HG02943 (cell line): ENCODE measurements at regions not wholly inside any gene's neighbourhood (a gene's known extent, or its start where the extent isn't known, plus 50 kb on each side); places are given as distances from the start of the nearest gene placed in this dataset.

Experiments used
- ATAC-seq: cut with Tn5 transposase; IDR thresholded peaks from one replicate; pipeline ENCODE4 v1.9.1; 2021; ENCODE audit warnings: mild to moderate bottlenecking, low read depth, moderate library complexity; ENCODE audit not compliant: unreplicated experiment

DNA sequence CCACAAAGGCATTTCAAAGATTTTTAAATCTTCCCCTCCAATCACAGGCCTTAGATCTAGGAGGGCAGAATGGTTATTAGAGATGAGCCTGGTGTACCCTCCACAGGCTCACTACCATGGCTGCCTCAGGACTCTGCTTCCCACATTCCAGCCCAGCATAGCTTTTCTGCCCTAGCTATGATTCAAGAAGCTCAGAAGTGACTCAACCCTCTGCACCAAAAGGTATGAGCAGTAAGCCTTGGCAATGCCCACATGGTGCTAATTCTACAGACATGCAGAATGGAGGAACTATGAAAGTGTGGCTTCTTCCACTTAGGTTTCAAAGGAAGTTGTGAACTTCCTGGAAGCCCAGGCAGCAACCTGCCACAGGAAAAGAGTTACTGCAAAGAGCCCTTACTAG, 786.2 kb downstream of the SLITRK6 start:
- ATAC-seq: no peak

DNA sequence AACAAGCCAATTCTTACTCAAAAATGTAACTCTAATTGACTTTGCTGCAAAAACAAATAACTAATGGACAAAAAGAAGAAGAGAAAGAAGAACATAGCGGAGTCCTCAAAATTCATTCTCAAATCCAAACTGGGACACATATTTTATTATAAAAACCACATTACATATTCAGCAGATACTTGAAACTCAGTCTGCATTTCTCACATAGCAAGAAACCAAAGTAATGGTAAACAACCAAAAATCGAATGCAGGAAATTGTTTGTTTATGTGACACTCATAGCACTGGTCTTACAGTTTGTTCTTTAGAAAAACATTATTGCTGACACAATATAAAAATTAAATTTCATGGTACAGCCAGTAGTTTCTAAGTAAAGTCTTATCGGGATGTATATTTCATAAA, 789.8 kb downstream of the SLITRK6 start:
- ATAC-seq: no peak

DNA sequence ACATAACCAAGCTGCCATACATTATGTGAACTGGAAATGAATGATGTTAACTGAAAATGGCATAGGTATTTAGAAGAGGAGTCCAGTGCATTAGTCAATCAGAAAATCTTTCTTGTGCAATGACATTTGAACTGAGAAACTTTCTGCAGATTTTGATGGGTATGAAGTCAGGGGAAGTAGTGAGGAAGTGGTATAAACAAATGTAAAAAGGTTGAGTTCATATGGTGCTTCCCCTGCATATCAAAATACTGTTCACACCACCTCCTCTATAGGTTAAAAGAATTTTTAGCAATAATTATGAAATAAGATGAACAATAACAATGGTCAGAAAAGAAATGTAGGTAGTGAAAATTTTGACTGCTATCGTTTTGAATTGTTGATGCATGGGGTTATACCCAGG, 800.0 kb downstream of the SLITRK6 start:
- no peak for ATAC-seq

- no peak for ATAC-seq
Observed at GRCh38 chr13:84998681-84999080, 800.5 kb downstream of the SLITRK6 start.

GRCh38 chr13:84997858-84998257, 801.4 kb downstream of the SLITRK6 start:
- ATAC-seq: no peak

DNA sequence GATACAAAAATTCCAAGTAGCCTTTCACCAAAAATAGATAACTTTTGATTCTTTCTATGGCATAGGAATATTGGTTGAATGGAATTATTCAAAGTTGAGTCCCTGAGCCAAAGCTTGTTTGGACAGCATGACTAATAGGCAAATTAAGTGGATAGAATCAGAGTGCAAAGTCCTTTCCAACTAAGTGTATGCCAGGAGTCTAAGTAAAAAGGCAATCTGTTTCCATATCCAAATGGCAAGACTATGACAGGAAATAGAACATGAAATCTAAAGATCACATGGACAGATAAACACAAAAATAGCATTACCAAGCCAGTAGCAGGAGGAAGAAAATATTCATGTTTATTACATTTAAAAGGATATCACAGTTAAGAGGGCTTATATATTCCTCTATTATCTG, 804.6 kb downstream of the SLITRK6 start:
- ATAC-seq: no peak

DNA sequence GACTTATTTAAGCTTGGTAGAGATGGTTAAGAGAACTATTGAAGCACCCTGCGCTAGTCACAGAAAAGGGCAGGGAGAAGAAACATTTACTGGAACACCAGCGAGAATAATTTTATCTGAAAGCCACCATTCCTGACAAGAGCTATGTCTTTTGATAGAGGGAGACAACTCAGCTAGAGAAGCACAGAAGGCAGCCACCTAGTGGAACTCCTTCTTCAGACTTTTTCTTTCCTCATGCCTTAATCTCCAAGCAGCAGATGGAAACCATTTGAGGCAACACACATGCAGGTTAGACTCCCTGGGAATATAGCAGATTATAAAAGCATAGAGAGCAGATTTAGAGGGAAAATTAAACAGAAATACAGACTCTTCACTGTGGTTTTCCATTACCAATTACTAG, 813.4 kb downstream of the SLITRK6 start:
- ATAC-seq: no peak

DNA sequence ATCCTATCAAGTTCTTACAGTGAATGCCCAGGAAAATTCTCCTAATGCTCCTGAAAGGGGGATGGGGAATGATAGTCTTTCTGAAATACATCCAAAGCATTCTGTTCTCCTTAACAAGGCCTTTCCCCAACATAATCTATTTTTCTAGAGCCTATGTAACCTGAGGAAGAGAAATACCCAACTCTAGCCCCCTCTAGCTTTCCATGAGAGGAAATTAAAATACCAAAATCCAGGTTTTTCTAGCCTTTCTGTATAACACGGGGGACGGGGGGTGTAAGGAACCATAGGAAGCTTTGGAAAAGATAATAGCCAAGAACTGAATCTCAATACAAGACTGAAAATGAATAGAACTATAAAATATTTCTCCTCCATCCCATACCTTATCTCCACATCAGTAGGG, 815.9 kb downstream of the SLITRK6 start:
- ATAC-seq: no peak

- ATAC-seq: no peak
Observed at GRCh38 chr13:84980571-84980970, 818.6 kb downstream of the SLITRK6 start.

DNA sequence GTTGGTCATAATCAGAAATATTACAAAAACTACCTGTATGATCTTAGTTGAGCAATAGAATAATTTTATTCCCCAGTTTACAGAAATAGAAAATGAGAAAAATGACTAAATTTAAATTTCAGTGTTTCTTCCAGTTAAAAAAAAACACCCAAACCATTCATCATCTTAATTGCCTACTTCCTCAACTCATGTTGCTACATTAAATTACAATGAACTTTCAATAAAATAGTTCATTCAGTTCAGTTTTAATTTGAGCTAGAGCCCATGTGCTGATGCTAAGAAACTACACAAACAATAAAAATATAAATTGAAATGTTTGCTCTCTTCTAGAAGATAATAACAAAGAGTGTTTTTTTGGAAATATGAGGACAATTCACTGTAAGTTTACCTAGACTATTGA, 820.4 kb downstream of the SLITRK6 start:
- ATAC-seq: no peak

DNA sequence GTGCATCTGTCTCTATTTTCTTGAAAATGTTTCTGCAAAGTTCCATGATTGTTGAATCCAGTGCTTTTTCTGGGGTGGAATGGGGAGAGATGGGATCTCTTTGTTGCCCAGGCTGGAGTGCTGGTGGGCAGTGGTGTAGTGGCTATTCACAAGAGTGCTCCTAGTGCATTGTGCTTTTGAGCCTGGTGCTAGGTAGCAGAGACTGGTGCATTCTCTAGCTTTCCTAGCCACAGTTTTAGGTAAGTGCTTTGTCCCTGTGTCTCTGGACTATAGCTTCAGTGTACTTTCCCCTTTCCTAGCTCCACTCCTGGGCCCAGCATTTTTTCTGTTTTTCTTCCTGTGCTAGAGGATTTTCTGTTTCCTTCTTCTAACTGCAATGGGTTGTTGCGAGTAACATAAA, 825.6 kb downstream of the SLITRK6 start:
- ATAC-seq: no peak

DNA sequence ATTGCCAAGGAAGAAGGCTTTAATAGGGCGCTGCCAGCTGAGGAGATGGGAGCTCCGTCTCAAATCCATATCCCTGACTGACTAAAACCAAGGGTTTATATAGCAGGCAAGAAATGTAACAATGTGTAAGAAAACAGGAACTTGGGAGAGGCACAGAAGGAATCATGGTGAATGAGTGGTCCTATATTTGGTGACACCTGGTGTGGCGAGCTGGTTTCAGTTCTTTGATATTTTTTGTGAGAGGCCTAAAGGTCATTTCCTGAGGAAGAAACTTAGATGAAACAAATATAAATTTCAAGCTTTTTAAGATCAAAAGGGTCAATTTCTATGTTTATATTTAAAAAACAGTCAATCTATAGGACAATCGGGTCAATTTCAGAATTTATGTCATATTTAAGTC, 826.3 kb downstream of the SLITRK6 start:
- no peak for ATAC-seq

DNA sequence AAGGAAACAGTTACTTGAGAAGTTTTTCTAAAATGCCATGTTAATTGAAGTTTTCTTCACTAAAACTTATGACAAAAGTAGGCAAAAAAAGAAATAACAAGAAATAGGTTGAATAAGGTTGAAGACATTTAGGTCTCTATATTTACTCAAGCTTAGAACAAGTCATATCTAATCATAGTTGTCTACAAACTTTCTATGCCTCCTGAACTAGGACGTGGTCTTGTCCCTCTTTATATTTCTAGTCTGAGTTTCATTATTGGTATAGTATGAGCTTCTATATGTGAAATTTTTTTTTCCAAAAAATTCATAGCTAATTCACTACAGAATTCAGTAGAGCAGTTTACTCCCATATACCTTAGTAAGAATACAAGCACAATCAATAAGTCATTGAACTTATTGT, 836.4 kb downstream of the SLITRK6 start:
- no peak for ATAC-seq

GRCh38 chr13:84962141-84962750, 837.0 kb downstream of the SLITRK6 start:
- ATAC-seq: no peak

DNA sequence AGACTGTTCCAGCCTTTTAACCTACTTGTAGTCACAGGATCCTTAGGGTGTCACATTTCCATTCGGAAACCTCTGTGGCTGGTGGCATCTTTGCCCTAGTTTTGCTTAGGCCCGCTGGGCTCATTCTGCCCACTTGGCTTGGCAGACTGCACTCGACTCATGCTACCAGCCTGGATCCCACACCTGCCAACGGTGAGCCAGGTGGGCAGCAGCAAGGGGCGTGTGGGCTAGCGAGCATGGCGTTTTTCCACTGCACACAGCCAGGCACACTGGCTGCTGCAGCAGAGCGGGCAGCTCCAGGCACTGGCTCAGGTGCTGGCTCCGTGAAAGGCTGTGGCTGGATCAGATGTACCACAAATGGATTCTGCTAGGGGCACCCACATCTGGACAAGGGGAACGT, 838.2 kb downstream of the SLITRK6 start:
- ATAC-seq: no peak

GRCh38 chr13:84959818-84960217, 839.4 kb downstream of the SLITRK6 start:
- no peak for ATAC-seq

DNA sequence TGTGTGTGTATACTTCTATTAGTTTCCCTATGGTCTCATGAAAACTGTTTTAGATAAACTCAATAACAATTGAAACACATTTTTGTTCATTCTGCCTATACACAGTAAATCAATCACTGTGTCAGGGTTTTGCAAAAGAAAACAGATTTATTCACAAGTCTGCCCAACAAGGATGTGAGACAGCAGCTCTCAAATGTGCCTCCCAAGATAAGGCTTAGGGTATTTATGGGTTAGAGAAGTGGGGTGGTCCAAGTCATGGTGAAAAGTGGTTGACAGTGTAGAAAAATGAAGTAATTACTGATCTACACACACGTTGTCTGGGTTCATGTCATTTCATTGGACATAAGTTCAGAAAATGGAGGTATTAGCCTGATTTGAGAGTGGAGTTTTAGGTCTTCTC, 844.6 kb downstream of the SLITRK6 start:
- no peak for ATAC-seq

GRCh38 chr13:84951128-84951527, 848.1 kb downstream of the SLITRK6 start:
- ATAC-seq: no peak

DNA sequence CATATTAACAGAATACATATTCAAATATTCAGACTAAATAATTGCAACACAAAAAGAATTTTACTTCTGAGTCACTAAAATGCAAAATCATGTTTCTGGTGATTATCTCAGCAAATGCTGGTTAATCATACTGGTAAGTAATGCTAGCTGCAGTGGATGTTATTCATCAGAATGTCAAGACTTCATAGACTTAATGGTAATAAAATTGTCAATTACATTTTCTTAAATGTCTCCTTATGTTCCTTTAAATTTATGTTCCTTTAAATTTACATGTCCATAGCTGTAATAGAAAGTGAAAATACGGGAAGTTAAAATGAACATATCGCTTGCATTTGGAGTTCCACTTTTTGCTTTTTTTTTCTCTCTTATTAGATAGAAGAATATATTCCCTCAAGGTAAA, 853.0 kb downstream of the SLITRK6 start:
- ATAC-seq: no peak

GRCh38 chr13:84940798-84941197, 858.4 kb downstream of the SLITRK6 start:
- no peak for ATAC-seq

- no peak for ATAC-seq
Observed at GRCh38 chr13:84940167-84940566, 859.1 kb downstream of the SLITRK6 start.

- no peak for ATAC-seq
Observed at GRCh38 chr13:84934911-84935310, 864.3 kb downstream of the SLITRK6 start.

- ATAC-seq: no peak
Observed at GRCh38 chr13:84933797-84934196, 865.4 kb downstream of the SLITRK6 start.
